Neural progenitor cell (in vitro differentiated cells): ENCODE measurements at regions not wholly inside any gene's neighbourhood (a gene's known extent, or its start where the extent isn't known, plus 50 kb on each side); places are given as distances from the start of the nearest gene placed in this dataset.
A peak's percentile ranks its signal among the peaks of the same experiment; 100 is the strongest.

Source experiments
- DNase-seq: peaks from one replicate; pipeline ENCODE4 v3.0.0-alpha.2; 2016; ENCODE audit warnings: low spot score
- H2AFZ ChIP-seq: fragments of 200-600 bp; sonication (generic); replicated peaks from 2 replicates; pipeline ENCODE4 v1.6.1; 2016; ENCODE audit warnings: antibody characterized with exemption
- H3F3A ChIP-seq: fragments of 200-600 bp; sonication (generic); 2 replicates; pipeline ENCODE4 v1.6.1; 2016; ENCODE audit warnings: antibody characterized with exemption, low read depth
- H3K27ac ChIP-seq: fragments of 200-600 bp; sonication (generic); 2 replicates; pipeline ENCODE4 v1.5.1; 2016; ENCODE audit warnings: mild to moderate bottlenecking
- H3K27me3 ChIP-seq: fragments of 200-600 bp; sonication (generic); 2 replicates; pipeline ENCODE4 v1.6.1; 2016; ENCODE audit warnings: mild to moderate bottlenecking, moderate library complexity
- H3K36me3 ChIP-seq: fragments of 200-600 bp; sonication (generic); 2 replicates; pipeline ENCODE4 v1.5.1; 2016
- H3K4me1 ChIP-seq: fragments of 200-600 bp; sonication (generic); 2 replicates; pipeline ENCODE4 v1.6.1; 2016; ENCODE audit warnings: mixed run types
- H3K4me2 ChIP-seq: fragments of 200-600 bp; sonication (generic); 2 replicates; pipeline ENCODE4 v1.6.1; 2016
- H3K4me3 ChIP-seq: fragments of 200-600 bp; sonication (generic); 2 replicates; pipeline ENCODE4 v1.5.1; 2016
- H3K79me2 ChIP-seq: fragments of 200-600 bp; sonication (generic); 2 replicates; pipeline ENCODE4 v1.6.1; 2016; ENCODE audit warnings: low read depth
- H3K9ac ChIP-seq: fragments of 200-600 bp; sonication (generic); 2 replicates; pipeline ENCODE4 v1.6.1; 2016
- H3K9me3 ChIP-seq: fragments of 200-600 bp; sonication (generic); 2 replicates; pipeline ENCODE4 v1.5.1; 2016; ENCODE audit warnings: low read depth
- H4K20me1 ChIP-seq: fragments of 200-600 bp; sonication (generic); 2 replicates; pipeline ENCODE4 v1.6.1; 2016; ENCODE audit warnings: low read depth
- H3K27ac Mint-ChIP-seq: 3 replicates; pipeline ENCODE4 v1.8.0; 2021; ENCODE audit warnings: mixed read lengths
- H3K27me3 Mint-ChIP-seq: 2 replicates; pipeline ENCODE4 v1.8.0; 2022; ENCODE audit warnings: low read depth, mild to moderate bottlenecking, inconsistent platforms, moderate library complexity, mixed read lengths; ENCODE audit not compliant: insufficient read depth
- H3K36me3 Mint-ChIP-seq: 3 replicates; pipeline ENCODE4 v1.8.0; 2021; ENCODE audit warnings: mixed read lengths
- H3K4me1 Mint-ChIP-seq: 3 replicates; pipeline ENCODE4 v1.8.0; 2021; ENCODE audit warnings: mixed read lengths
- H3K4me3 Mint-ChIP-seq: 3 replicates; pipeline ENCODE4 v1.8.0; 2021; ENCODE audit warnings: mild to moderate bottlenecking, moderate library complexity, mixed read lengths
- H3K9me3 Mint-ChIP-seq: 3 replicates; pipeline ENCODE4 v1.8.0; 2020; ENCODE audit warnings: mixed read lengths
- EZH2 ChIP-seq: fragments of 200-600 bp; sonication (generic); IDR thresholded peaks from 2 replicates; pipeline ENCODE4 v1.6.1; 2017; ENCODE audit warnings: antibody characterized with exemption, mild to moderate bottlenecking, moderate library complexity
- EZH2phosphoT487 ChIP-seq: fragments of 200-600 bp; sonication (generic); IDR thresholded peaks from 2 replicates; pipeline ENCODE4 v1.6.1; 2017; ENCODE audit warnings: antibody characterized with exemption
- TF ChIP-seq, protein P1 (sequence below): fragments of 200-600 bp; sonication (generic); IDR thresholded peaks from 2 replicates; pipeline ENCODE4 v1.5.1; 2017; ENCODE audit warnings: antibody characterized with exemption, mild to moderate bottlenecking

DNA sequence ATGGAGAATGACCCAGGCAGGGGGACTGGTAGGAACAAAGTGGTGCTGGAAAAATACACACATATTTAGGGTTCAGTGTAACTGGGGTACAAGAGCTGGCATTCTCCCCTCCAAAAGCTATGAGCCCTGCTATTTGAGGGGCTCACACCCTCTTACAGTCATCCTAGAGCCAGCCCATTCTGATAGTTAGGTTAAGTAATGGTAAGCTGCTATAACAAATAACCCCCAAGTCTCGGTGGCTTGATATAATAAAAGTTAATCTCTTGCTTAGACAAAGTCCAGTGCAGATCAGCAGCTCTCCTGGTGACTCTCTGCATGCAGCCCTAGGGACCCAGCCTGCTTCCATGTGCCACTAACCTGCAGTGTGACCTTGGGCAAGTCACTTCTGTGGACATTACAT lies 234.9 kb upstream of the HES1 start:
- H3K4me3 Mint-ChIP-seq = peak overlapping the region; percentile 22
- TF ChIP-seq EZH2 (no peak), EZH2phosphoT487 (no peak)
- TF ChIP-seq, protein P1, sequence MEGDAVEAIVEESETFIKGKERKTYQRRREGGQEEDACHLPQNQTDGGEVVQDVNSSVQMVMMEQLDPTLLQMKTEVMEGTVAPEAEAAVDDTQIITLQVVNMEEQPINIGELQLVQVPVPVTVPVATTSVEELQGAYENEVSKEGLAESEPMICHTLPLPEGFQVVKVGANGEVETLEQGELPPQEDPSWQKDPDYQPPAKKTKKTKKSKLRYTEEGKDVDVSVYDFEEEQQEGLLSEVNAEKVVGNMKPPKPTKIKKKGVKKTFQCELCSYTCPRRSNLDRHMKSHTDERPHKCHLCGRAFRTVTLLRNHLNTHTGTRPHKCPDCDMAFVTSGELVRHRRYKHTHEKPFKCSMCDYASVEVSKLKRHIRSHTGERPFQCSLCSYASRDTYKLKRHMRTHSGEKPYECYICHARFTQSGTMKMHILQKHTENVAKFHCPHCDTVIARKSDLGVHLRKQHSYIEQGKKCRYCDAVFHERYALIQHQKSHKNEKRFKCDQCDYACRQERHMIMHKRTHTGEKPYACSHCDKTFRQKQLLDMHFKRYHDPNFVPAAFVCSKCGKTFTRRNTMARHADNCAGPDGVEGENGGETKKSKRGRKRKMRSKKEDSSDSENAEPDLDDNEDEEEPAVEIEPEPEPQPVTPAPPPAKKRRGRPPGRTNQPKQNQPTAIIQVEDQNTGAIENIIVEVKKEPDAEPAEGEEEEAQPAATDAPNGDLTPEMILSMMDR = no peak
- no peak for DNase-seq
- peaks cover 58% of the 10 kb centered on the region for H3K4me1 ChIP-seq
- no peak overlapping the region for H3K4me2 ChIP-seq
- H3K9me3 ChIP-seq = peaks cover 4% of the 10 kb centered on the region
- no peaks in the 10 kb centered on the region for H4K20me1 ChIP-seq
- no peaks in the 10 kb centered on the region for H3K36me3 Mint-ChIP-seq
- no peak overlapping the region for H3K27ac Mint-ChIP-seq
- no peaks in the 10 kb centered on the region for H3K79me2 ChIP-seq
- no peak overlapping the region for H2AFZ ChIP-seq
- H3K27me3 ChIP-seq = no peaks in the 10 kb centered on the region
- no peak overlapping the region for H3K9ac ChIP-seq
- H3K4me1 Mint-ChIP-seq = peaks cover 66% of the 10 kb centered on the region
- H3K4me3 ChIP-seq = no peak overlapping the region
- peaks cover 31% of the 10 kb centered on the region for H3F3A ChIP-seq
- H3K36me3 ChIP-seq = no peaks in the 10 kb centered on the region
- H3K27me3 Mint-ChIP-seq = peaks cover 57% of the 10 kb centered on the region
- peaks cover 21% of the 10 kb centered on the region for H3K9me3 Mint-ChIP-seq
- no peak overlapping the region for H3K27ac ChIP-seq

DNA sequence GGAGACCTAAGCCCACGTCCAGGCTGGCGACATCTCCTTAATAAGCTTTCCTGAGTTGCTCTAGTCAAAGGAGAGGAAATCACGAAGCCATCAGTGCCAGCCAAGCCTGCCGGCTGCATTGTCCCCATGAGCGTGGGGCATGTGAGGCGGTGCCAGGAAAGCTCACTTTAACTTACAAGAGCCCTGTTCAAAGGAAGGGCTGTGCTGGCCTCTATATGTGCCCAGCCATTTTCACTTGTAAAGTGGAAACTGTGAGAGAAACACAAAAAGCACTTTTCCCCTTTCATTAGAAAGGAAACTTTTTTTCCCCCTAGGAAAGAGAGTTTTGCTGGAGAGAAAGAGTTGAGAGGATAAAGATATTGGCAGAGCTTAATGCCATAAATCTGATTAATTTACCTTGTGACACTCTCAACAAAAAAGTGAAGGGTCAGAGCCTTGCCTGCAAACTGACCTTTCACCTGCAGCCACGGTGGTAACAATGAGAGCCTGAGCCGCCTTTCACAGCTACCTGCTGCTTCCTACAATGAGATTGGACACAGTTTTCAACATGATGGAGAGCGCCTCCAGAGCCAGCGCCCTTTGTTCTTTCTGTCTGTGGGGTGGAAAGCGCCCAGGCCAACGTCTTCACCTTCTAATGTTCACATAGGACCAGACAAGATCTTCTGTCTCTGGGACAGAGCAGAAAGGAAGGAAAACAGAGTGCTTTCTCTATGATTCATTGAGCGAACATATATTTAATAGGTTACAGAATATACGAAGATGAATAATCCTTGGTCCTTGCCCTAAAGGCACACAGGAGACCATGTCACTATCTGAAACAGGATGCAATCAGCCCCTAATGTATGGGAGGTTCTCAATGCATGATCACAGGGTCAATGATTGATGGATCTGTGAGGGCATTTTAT lies 233.1 kb upstream of the HES1 start:
- H3K27ac Mint-ChIP-seq = peak overlapping the region; percentile 61
- peaks cover 48% of the 10 kb centered on the region for H3K4me1 Mint-ChIP-seq
- Histone ChIP-seq H2AFZ (no peak overlapping the region), H3K4me3 (peak overlapping the region; percentile 22), H3K27me3 (no peaks in the 10 kb centered on the region), H3K4me2 (peak overlapping the region; percentile 74), H3K9me3 (peaks cover 4% of the 10 kb centered on the region), H3K9ac (no peak overlapping the region), H3K79me2 (no peaks in the 10 kb centered on the region), H3F3A (peaks cover 31% of the 10 kb centered on the region), H4K20me1 (no peaks in the 10 kb centered on the region), H3K27ac (peak overlapping the region; percentile 68), H3K4me1 (peaks cover 42% of the 10 kb centered on the region), H3K36me3 (no peaks in the 10 kb centered on the region)
- H3K9me3 Mint-ChIP-seq = peaks cover 27% of the 10 kb centered on the region
- peak; percentile 85 for DNase-seq
- H3K4me3 Mint-ChIP-seq = peak overlapping the region; percentile 4
- H3K36me3 Mint-ChIP-seq = no peaks in the 10 kb centered on the region
- peak; percentile 39 for TF ChIP-seq EZH2phosphoT487
- TF ChIP-seq, protein P1 = no peak
- H3K27me3 Mint-ChIP-seq = peaks cover 61% of the 10 kb centered on the region

DNA sequence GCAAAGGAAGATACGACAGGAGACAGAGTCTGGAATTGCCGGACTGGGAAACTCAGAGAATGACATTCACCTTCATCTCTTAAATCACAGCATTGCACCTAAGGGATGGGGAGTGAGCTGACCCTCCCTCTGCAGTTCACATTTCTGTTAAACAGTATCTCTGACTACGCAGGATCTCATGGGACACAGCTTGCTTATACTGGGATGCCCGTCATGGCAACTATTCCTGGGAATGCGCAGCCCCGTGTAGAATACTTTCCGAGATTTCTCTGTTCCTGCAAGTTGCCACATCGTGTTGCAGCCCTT lies 232.5 kb upstream of the HES1 start:
- H3K36me3 Mint-ChIP-seq = no peaks in the 10 kb centered on the region
- peaks cover 41% of the 10 kb centered on the region for H3K4me1 ChIP-seq
- no peak overlapping the region for H3K4me3 ChIP-seq
- no peak overlapping the region for H2AFZ ChIP-seq
- peaks cover 31% of the 10 kb centered on the region for H3F3A ChIP-seq
- H4K20me1 ChIP-seq = no peaks in the 10 kb centered on the region
- TF ChIP-seq EZH2phosphoT487 = no peak
- TF ChIP-seq, protein P1 = no peak
- no peak for TF ChIP-seq EZH2
- no peak overlapping the region for H3K27ac ChIP-seq
- peaks cover 4% of the 10 kb centered on the region for H3K9me3 ChIP-seq
- H3K27me3 Mint-ChIP-seq = peaks cover 67% of the 10 kb centered on the region
- no peaks in the 10 kb centered on the region for H3K36me3 ChIP-seq
- peak overlapping the region; percentile 8 for H3K4me3 Mint-ChIP-seq
- no peaks in the 10 kb centered on the region for H3K27me3 ChIP-seq
- H3K79me2 ChIP-seq = no peaks in the 10 kb centered on the region
- H3K4me1 Mint-ChIP-seq = peaks cover 46% of the 10 kb centered on the region
- DNase-seq = no peak
- H3K9ac ChIP-seq = no peak overlapping the region
- H3K4me2 ChIP-seq = peak overlapping the region; percentile 74
- H3K27ac Mint-ChIP-seq = no peak overlapping the region
- H3K9me3 Mint-ChIP-seq = peaks cover 33% of the 10 kb centered on the region
